SU-DHL-6 (cell line): ENCODE measurements at regions not wholly inside any gene's neighbourhood (a gene's known extent, or its start where the extent isn't known, plus 50 kb on each side); places are given as distances from the start of the nearest gene placed in this dataset.

Source experiments
- H2AFZ ChIP-seq: fragments of 200-600 bp; sonication (generic); 2 replicates; pipeline ENCODE4 v1.6.1; 2014; ENCODE audit warnings: low read depth, mild to moderate bottlenecking, moderate library complexity, mixed read lengths, antibody characterized with exemption, low read length; ENCODE audit not compliant: severe bottlenecking
- H3F3A ChIP-seq: fragments of 200-600 bp; shearing (Covaris generic); 2 replicates; pipeline ENCODE4 v1.6.0; 2016; ENCODE audit warnings: antibody characterized with exemption, mild to moderate bottlenecking; ENCODE audit not compliant: insufficient read depth
- H3K27ac ChIP-seq: fragments of 200-600 bp; sonication (generic); 2 replicates; pipeline ENCODE4 v1.5.1; 2016; ENCODE audit warnings: low read depth, mild to moderate bottlenecking, low read length, moderate library complexity, mixed read lengths
- H3K27me3 ChIP-seq: fragments of 200-600 bp; sonication (generic), shearing (Covaris generic); 2 replicates; pipeline ENCODE4 v1.6.0; 2014; ENCODE audit warnings: mild to moderate bottlenecking, low read length
- H3K36me3 ChIP-seq: fragments of 200-600 bp; sonication (generic); 2 replicates; pipeline ENCODE4 v1.6.1; 2014; ENCODE audit warnings: mild to moderate bottlenecking, low read length, mixed read lengths
- H3K4me2 ChIP-seq: fragments of 300-600, 200-600 bp; shearing (Covaris generic), sonication (generic); 2 replicates; pipeline ENCODE4 v1.6.0; 2014; ENCODE audit warnings: low read length, low read depth, mild to moderate bottlenecking; ENCODE audit not compliant: poor library complexity, severe bottlenecking
- H3K4me3 ChIP-seq: fragments of 200-600 bp; sonication (generic); 2 replicates; pipeline ENCODE4 v1.5.1; 2014; ENCODE audit warnings: antibody characterized with exemption, low read length, mild to moderate bottlenecking, mixed read lengths; ENCODE audit not compliant: insufficient read depth, poor library complexity, severe bottlenecking
- H3K79me2 ChIP-seq: fragments of 200-600 bp; sonication (generic); 2 replicates; pipeline ENCODE4 v1.6.1; 2014; ENCODE audit warnings: mild to moderate bottlenecking, low read length, moderate library complexity; ENCODE audit not compliant: insufficient read depth
- H3K9ac ChIP-seq: fragments of 200-600 bp; sonication (generic); 2 replicates; pipeline ENCODE4 v1.7.0; 2014; ENCODE audit warnings: mild to moderate bottlenecking, low read length
- H3K9me2 ChIP-seq: fragments of 200-600 bp; sonication (generic); replicated peaks from 2 replicates; pipeline ENCODE4 v1.6.1; 2014; ENCODE audit warnings: low read length; ENCODE audit not compliant: insufficient read depth
- H3K9me3 ChIP-seq: fragments of 200-600 bp; sonication (generic); 2 replicates; pipeline ENCODE4 v1.6.1; 2014; ENCODE audit warnings: low read length, mixed read lengths; ENCODE audit not compliant: insufficient read depth
- H4K20me1 ChIP-seq: fragments of 200-600 bp; sonication (generic); 2 replicates; pipeline ENCODE4 v1.6.1; 2014; ENCODE audit warnings: low read depth, mild to moderate bottlenecking, antibody characterized with exemption, low read length, moderate library complexity, mixed read lengths
- CTCF ChIP-seq: fragments of 200-600 bp; sonication (generic); IDR thresholded peaks from one replicate; pipeline ENCODE4 v1.5.1; 2017; ENCODE audit warnings: antibody characterized with exemption, mild to moderate bottlenecking, low read length, moderate library complexity; ENCODE audit not compliant: insufficient read depth, poor library complexity, severe bottlenecking
- EZH2phosphoT487 ChIP-seq: fragments of 200-600 bp; sonication (generic), shearing (Covaris generic); conservative IDR thresholded peaks from 2 replicates; pipeline ENCODE4 v1.6.1; 2018; ENCODE audit warnings: mild to moderate bottlenecking, antibody characterized with exemption, low read length, moderate library complexity, mixed read lengths

GRCh38 chr4:175413561-175413960, 398.5 kb downstream of the GPM6A start:
- Histone ChIP-seq H3K4me3 (no peak overlapping the region), H3F3A (no peaks in the 10 kb centered on the region), H3K79me2 (no peaks in the 10 kb centered on the region), H2AFZ (peak overlapping the region; percentile 20), H3K27me3 (no peaks in the 10 kb centered on the region), H3K27ac (no peak overlapping the region), H3K9me2 (no peaks in the 10 kb centered on the region), H4K20me1 (no peaks in the 10 kb centered on the region), H3K9ac (no peak overlapping the region), H3K9me3 (0 out of 2 replicates have a peak, but pooled peaks cover 5% of the 10 kb centered on the region), H3K36me3 (0 out of 2 replicates have a peak, but pooled peaks cover 3% of the 10 kb centered on the region), H3K4me2 (no peak overlapping the region)
- no peak for TF ChIP-seq EZH2phosphoT487

- Histone ChIP-seq H3K27me3 (no peaks in the 10 kb centered on the region), H3K9me3 (0 out of 2 replicates have a peak, but pooled peaks cover 5% of the 10 kb centered on the region), H3K4me2 (no peak overlapping the region), H3K9ac (no peak overlapping the region), H3F3A (no peaks in the 10 kb centered on the region), H3K4me3 (no peak overlapping the region), H2AFZ (no peak overlapping the region), H3K9me2 (no peaks in the 10 kb centered on the region), H3K36me3 (0 out of 2 replicates have a peak, but pooled peaks cover 3% of the 10 kb centered on the region), H4K20me1 (no peaks in the 10 kb centered on the region), H3K27ac (no peak overlapping the region), H3K79me2 (no peaks in the 10 kb centered on the region)
- TF ChIP-seq CTCF, result no peak
- no peak for TF ChIP-seq EZH2phosphoT487
Observed at GRCh38 chr4:175414602-175415001, 397.5 kb downstream of the GPM6A start.

GRCh38 chr4:175418516-175418915, 393.5 kb downstream of the GPM6A start:
- no peak overlapping the region for H3K27ac ChIP-seq
- TF ChIP-seq EZH2phosphoT487 (no peak), CTCF (no peak)
- H3F3A ChIP-seq, result no peaks in the 10 kb centered on the region
- H4K20me1 ChIP-seq, result no peaks in the 10 kb centered on the region
- H3K9me2 ChIP-seq, result no peaks in the 10 kb centered on the region
- 0 out of 2 replicates have a peak, but pooled peaks cover 3% of the 10 kb centered on the region for H3K36me3 ChIP-seq
- no peak overlapping the region for H3K4me2 ChIP-seq
- H3K9me3 ChIP-seq, result 0 out of 2 replicates have a peak, but pooled peaks cover 5% of the 10 kb centered on the region
- no peak overlapping the region for H2AFZ ChIP-seq
- no peak overlapping the region for H3K9ac ChIP-seq
- H3K4me3 ChIP-seq, result no peak overlapping the region
- H3K27me3 ChIP-seq, result no peaks in the 10 kb centered on the region
- H3K79me2 ChIP-seq, result no peaks in the 10 kb centered on the region

GRCh38 chr4:175419236-175419718, 392.8 kb downstream of the GPM6A start:
- H2AFZ ChIP-seq, result no peak overlapping the region
- no peak overlapping the region for H3K4me3 ChIP-seq
- no peaks in the 10 kb centered on the region for H3F3A ChIP-seq
- no peaks in the 10 kb centered on the region for H3K27me3 ChIP-seq
- H3K79me2 ChIP-seq, result no peaks in the 10 kb centered on the region
- no peaks in the 10 kb centered on the region for H3K9me2 ChIP-seq
- no peaks in the 10 kb centered on the region for H3K36me3 ChIP-seq
- H3K9ac ChIP-seq, result no peak overlapping the region
- no peaks in the 10 kb centered on the region for H4K20me1 ChIP-seq
- no peak overlapping the region for H3K27ac ChIP-seq
- H3K4me2 ChIP-seq, result no peak overlapping the region
- H3K9me3 ChIP-seq, result no peaks in the 10 kb centered on the region
- no peak for TF ChIP-seq CTCF
- TF ChIP-seq EZH2phosphoT487, result no peak
